ENCODE measurements at regions not wholly inside any gene's neighbourhood (a gene's known extent, or its start where the extent isn't known, plus 50 kb on each side); places are given as distances from the start of the nearest gene placed in this dataset.

- TF ChIP-seq CTCF (conservative IDR thresholded peaks at IDR 0.05; ENCODE audit: low read depth, low read length), result no peak
- no peak for TF ChIP-seq EZH2 (IDR thresholded peaks at IDR 0.05; ENCODE audit: borderline replicate concordance, low read depth, low read length, poor library complexity, severe bottlenecking)
Measured at GRCh38 chr14:87698481-87698880, 294.5 kb downstream of the GALC start.
